Activated T-cell treated with anti-CD3 and anti-CD28 coated beads, Interleukin-2, amount 50 U/mL, for 24 hours (primary cell): ENCODE measurements at regions not wholly inside any gene's neighbourhood (a gene's known extent, or its start where the extent isn't known, plus 50 kb on each side); places are given as distances from the start of the nearest gene placed in this dataset.

ENCODE experiments used
- DNase-seq: peaks from one replicate; pipeline ENCODE4 v3.0.0-alpha.2; 2020
- H3K27ac Mint-ChIP-seq: 2 replicates; pipeline ENCODE4 v1.8.0; 2020; ENCODE audit warnings: mild to moderate bottlenecking, mixed read lengths
- H3K27me3 Mint-ChIP-seq: 2 replicates; pipeline ENCODE4 v1.8.0; 2020; ENCODE audit warnings: mixed read lengths
- H3K36me3 Mint-ChIP-seq: 2 replicates; pipeline ENCODE4 v1.8.0; 2020; ENCODE audit warnings: low read depth, mixed read lengths
- H3K4me1 Mint-ChIP-seq: 2 replicates; pipeline ENCODE4 v1.8.0; 2020; ENCODE audit warnings: low read depth, mixed read lengths
- H3K4me3 Mint-ChIP-seq: 2 replicates; pipeline ENCODE4 v1.8.0; 2020; ENCODE audit warnings: mild to moderate bottlenecking, moderate library complexity, mixed read lengths
- H3K9me3 Mint-ChIP-seq: 2 replicates; pipeline ENCODE4 v1.8.0; 2020; ENCODE audit warnings: mixed read lengths

GRCh38 chr18:78128004-78128403 is 851.6 kb upstream of the SALL3 start:
- H3K36me3 Mint-ChIP-seq: no peaks in the 10 kb centered on the region
- peaks cover 18% of the 10 kb centered on the region for H3K27me3 Mint-ChIP-seq
- no peaks in the 10 kb centered on the region for H3K4me1 Mint-ChIP-seq
- no peak overlapping the region for H3K27ac Mint-ChIP-seq
- H3K4me3 Mint-ChIP-seq: no peak overlapping the region
- no peak for DNase-seq
- H3K9me3 Mint-ChIP-seq: peaks cover 16% of the 10 kb centered on the region

- H3K4me3 Mint-ChIP-seq: no peak overlapping the region
- no peaks in the 10 kb centered on the region for H3K36me3 Mint-ChIP-seq
- H3K9me3 Mint-ChIP-seq: peaks cover 16% of the 10 kb centered on the region
- H3K4me1 Mint-ChIP-seq: no peaks in the 10 kb centered on the region
- no peak overlapping the region for H3K27ac Mint-ChIP-seq
- no peak for DNase-seq
- peaks cover 18% of the 10 kb centered on the region for H3K27me3 Mint-ChIP-seq
Measured at GRCh38 chr18:78129260-78129659, 850.4 kb upstream of the SALL3 start.

GRCh38 chr18:78130232-78131195 is 849.1 kb upstream of the SALL3 start:
- Mint-ChIP-seq H3K27me3 (peaks cover 18% of the 10 kb centered on the region), H3K4me1 (no peaks in the 10 kb centered on the region), H3K9me3 (peaks cover 13% of the 10 kb centered on the region), H3K4me3 (no peak overlapping the region), H3K36me3 (no peaks in the 10 kb centered on the region), H3K27ac (no peak overlapping the region)
- DNase-seq: no peak

DNA sequence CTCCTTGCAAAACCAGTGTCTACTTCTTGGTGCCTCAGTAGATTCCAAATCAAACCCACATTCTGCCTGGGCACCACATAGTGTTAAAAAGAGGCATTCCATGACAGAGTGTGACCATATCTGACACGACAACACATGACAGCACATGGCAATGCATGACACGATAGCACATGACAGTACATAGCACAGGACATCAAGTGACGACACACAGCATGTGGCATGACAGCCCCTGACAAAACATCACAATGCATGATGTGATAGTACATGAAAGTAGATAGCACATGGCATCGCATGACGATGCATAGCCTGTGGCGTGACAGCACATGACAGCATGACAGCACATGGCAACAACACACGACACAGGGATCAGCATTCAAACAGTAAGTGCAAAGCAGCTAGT is 845.9 kb upstream of the SALL3 start:
- Mint-ChIP-seq H3K36me3 (no peaks in the 10 kb centered on the region), H3K27me3 (peaks cover 23% of the 10 kb centered on the region), H3K27ac (no peak overlapping the region), H3K4me1 (no peaks in the 10 kb centered on the region), H3K9me3 (no peaks in the 10 kb centered on the region), H3K4me3 (no peak overlapping the region)
- no peak for DNase-seq

GRCh38 chr18:78136986-78137385 is 842.6 kb upstream of the SALL3 start:
- H3K4me1 Mint-ChIP-seq: no peaks in the 10 kb centered on the region
- no peak overlapping the region for H3K27ac Mint-ChIP-seq
- no peak overlapping the region for H3K4me3 Mint-ChIP-seq
- no peaks in the 10 kb centered on the region for H3K9me3 Mint-ChIP-seq
- H3K27me3 Mint-ChIP-seq: peaks cover 10% of the 10 kb centered on the region
- no peak for DNase-seq
- H3K36me3 Mint-ChIP-seq: no peaks in the 10 kb centered on the region

DNA sequence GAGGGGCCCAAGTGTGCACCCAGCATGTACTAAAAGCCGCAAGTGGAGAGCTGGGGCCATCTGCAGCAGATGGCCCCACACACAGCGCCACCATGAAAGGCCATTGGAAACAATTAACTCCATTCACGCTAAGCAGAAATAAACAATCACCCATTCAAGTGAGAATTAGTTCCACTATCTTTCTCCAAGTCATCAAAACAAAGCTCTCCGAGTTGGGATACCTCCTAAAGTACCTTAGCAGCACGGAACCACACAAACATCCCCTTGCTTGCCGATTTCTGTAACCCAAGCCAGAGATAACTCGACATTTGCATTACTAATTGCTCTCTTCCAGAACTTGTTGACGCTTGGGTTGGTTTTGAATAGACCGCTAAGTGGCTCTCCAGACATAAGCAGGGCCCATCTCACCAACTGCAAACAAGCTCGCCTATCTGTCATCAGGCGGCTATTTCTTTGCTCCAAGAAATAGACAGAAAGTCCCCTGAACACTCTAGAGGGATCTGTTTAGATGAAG is 840.6 kb upstream of the SALL3 start:
- Mint-ChIP-seq H3K4me3 (no peak overlapping the region), H3K9me3 (no peaks in the 10 kb centered on the region), H3K36me3 (no peaks in the 10 kb centered on the region), H3K4me1 (no peaks in the 10 kb centered on the region), H3K27me3 (peaks cover 10% of the 10 kb centered on the region), H3K27ac (no peak overlapping the region)
- DNase-seq: no peak

DNA sequence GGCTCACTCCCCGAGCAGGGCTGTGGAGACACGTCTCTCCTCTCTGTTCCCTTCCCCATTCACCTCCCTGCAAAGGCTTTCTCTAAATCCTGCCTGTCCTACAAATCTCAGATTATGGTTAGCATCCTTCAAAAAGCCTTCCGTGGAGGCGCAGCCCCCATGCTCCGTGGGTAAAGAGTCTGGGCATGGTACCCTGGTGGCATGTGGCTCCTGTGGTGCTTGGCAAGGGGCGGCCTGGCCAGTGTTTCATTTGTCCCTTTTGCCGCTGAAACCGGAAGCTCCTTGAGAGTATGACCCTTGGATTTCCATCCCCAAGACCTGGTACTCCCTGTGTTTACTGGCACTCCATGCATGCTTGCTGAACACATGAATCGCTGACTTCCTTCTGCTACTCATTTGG is 839.3 kb upstream of the SALL3 start:
- DNase-seq: no peak
- Mint-ChIP-seq H3K27me3 (peaks cover 12% of the 10 kb centered on the region), H3K4me1 (no peaks in the 10 kb centered on the region), H3K36me3 (no peaks in the 10 kb centered on the region), H3K9me3 (no peaks in the 10 kb centered on the region), H3K27ac (no peak overlapping the region), H3K4me3 (no peak overlapping the region)

DNA sequence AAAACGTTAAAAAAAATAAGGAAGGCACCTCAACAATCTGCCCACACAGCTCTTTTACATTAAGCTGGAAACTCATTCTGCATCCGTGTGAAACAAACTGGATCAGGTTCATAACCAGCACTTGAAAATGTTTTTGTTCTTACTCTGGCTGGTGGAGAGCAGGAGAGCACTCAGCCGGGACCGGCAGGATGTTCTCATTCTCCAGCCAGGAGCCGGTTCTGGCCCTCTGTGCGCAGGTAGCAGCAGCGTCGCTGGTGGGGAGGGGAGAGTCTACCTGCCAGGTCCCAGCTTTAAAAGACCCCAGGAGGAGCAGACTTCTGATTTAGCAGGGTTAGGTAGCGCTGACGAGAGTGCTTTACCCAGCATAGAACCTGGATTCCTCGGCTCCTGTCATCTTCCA is 834.9 kb upstream of the SALL3 start:
- Mint-ChIP-seq H3K4me1 (no peaks in the 10 kb centered on the region), H3K36me3 (no peaks in the 10 kb centered on the region), H3K27ac (no peak overlapping the region), H3K9me3 (no peaks in the 10 kb centered on the region), H3K4me3 (no peak overlapping the region), H3K27me3 (peaks cover 5% of the 10 kb centered on the region)
- no peak for DNase-seq

DNA sequence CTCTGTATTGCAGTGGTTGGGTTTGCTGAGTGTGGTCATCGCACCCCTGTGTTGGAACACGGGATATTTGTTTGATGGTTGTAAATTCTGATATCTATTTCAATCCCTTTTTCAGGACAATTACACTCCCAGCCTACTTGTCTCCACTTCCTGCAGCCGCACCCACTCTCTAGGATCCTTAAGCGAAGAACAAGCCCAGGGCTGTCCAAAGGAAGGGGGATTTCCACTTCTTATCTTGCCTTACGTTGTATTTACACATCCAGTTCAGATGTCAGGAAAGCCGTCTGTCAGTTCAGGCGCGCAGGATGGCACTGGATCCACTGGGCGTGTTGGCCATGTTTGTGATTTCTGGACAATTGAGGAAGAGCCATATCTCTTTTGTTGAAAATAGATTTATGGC is 834.5 kb upstream of the SALL3 start:
- no peak for DNase-seq
- Mint-ChIP-seq H3K27me3 (peaks cover 3% of the 10 kb centered on the region), H3K36me3 (no peaks in the 10 kb centered on the region), H3K27ac (no peak overlapping the region), H3K4me3 (no peak overlapping the region), H3K4me1 (no peaks in the 10 kb centered on the region), H3K9me3 (no peaks in the 10 kb centered on the region)

DNA sequence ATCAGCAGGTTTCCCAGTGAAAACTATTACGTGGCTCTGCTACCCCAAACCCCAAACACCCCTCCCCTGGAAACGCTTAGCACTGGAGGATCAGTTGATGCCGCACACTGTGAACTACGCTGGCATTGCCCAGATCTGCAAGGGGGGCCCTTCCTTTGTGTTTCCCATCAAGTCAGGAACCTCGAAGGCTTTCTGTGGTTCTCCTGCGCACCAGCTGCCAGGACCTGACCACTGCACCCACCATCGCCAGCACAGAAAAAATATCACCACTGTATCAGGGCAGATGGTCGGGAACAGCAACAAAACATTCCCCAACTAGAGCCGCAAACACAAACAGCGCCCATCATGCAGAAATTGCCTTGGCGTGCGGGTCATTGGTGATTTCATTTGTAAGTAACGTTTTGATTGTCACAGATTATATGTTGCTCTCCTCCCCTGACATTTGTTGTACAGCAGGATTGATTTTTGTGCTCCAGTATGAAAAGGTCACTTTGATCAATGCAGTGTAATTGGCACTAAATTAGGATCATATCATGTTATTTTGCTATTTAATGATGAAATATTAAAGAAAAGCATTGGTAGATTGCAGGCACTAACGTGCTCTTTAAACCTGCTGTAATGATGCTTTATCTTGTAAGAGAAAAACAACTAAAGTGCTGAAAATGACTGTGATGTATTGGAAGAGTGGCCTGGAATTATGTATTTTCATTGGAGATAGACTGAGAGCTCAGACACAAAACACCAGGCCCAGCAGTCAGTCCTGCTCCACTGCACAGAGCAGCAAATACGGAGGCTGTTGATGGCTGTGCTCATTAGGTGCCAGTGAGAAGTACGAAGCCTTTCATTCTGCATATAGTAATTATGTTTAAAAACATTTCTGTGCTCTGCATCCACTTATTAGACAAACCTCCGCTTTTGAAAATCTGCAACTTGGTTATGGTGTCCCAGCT is 833.2 kb upstream of the SALL3 start:
- H3K4me3 Mint-ChIP-seq: no peak overlapping the region
- H3K27ac Mint-ChIP-seq: no peak overlapping the region
- H3K36me3 Mint-ChIP-seq: no peaks in the 10 kb centered on the region
- peaks cover 3% of the 10 kb centered on the region for H3K27me3 Mint-ChIP-seq
- H3K9me3 Mint-ChIP-seq: no peaks in the 10 kb centered on the region
- DNase-seq: no peak
- H3K4me1 Mint-ChIP-seq: no peaks in the 10 kb centered on the region

GRCh38 chr18:78150590-78150989 is 829.0 kb upstream of the SALL3 start:
- H3K27me3 Mint-ChIP-seq: no peaks in the 10 kb centered on the region
- no peak overlapping the region for H3K4me3 Mint-ChIP-seq
- H3K9me3 Mint-ChIP-seq: no peaks in the 10 kb centered on the region
- H3K36me3 Mint-ChIP-seq: no peaks in the 10 kb centered on the region
- H3K27ac Mint-ChIP-seq: no peak overlapping the region
- no peak for DNase-seq
- no peaks in the 10 kb centered on the region for H3K4me1 Mint-ChIP-seq

DNA sequence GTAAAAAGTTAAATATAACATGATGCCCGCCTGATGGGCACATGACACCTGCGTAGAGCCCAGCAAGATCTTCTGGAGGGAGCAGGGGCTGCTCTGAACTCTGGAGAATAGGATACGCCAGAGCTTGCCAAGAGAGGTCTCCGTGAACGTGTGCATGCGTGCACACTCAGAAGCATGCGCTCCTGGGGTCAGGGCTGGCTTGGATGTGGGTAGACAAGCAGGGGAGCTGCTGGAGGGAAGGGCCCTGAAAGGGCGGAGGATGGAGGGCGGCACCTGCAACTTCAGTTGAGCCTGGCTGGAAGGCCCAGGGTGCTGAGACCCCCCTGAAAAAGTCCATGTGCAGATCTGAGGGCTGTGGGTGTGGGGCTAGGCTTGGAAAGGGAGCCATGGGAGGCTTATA is 828.4 kb upstream of the SALL3 start:
- Mint-ChIP-seq H3K36me3 (no peaks in the 10 kb centered on the region), H3K27me3 (no peaks in the 10 kb centered on the region), H3K9me3 (no peaks in the 10 kb centered on the region), H3K27ac (no peak overlapping the region), H3K4me1 (no peaks in the 10 kb centered on the region), H3K4me3 (no peak overlapping the region)
- DNase-seq: no peak

GRCh38 chr18:78151948-78152725 is 827.5 kb upstream of the SALL3 start:
- Mint-ChIP-seq H3K9me3 (no peaks in the 10 kb centered on the region), H3K4me1 (no peaks in the 10 kb centered on the region), H3K27me3 (no peaks in the 10 kb centered on the region), H3K27ac (no peak overlapping the region), H3K4me3 (no peak overlapping the region), H3K36me3 (no peaks in the 10 kb centered on the region)
- DNase-seq: no peak

DNA sequence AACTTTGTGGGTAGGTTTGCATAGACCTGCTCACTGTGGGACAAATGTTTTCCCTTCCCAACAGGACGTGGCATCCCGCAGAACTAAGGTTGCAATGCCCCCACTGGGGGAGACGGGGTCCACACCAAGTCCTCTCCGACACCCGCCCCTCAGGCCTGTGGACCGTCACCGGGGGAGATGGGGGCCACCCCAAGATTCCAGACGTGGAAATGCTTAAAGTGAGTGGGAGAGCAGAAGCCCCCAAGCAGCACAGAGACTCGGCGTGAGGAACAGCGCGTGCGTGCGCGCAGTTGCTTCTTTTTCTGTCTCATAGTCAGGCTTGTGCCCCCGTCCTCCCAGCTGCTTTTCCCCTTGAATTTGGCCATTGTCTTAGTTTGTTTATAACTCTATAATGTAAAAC is 826.3 kb upstream of the SALL3 start:
- Mint-ChIP-seq H3K4me1 (no peaks in the 10 kb centered on the region), H3K4me3 (no peak overlapping the region), H3K36me3 (no peaks in the 10 kb centered on the region), H3K27ac (no peak overlapping the region), H3K27me3 (no peaks in the 10 kb centered on the region), H3K9me3 (no peaks in the 10 kb centered on the region)
- DNase-seq: no peak
